OCI-LY7 (cell line): ENCODE measurements at regions not wholly inside any gene's neighbourhood (a gene's known extent, or its start where the extent isn't known, plus 50 kb on each side); places are given as distances from the start of the nearest gene placed in this dataset.

Source experiments
- BruUV-seq: library from RNA; stranded (reverse); fragments of 400-500 nt; replicated peaks from 2 replicates; lab custom pipeline; 2021; lab: Mats Ljungman, UMichigan
- CTCF ChIA-PET: fragments of 300-600 bp; sonication (Branson Sonifier 250); formaldehyde crosslinking; loops from one replicate; lab custom pipeline; 2022; ENCODE audit warnings: antibody characterized with exemption; ENCODE audit not compliant: unreplicated experiment; lab: Charles Lee
- POLR2A ChIA-PET: fragments of 300-600 bp; sonication (Branson Sonifier 250); formaldehyde crosslinking; loops from one replicate; lab custom pipeline; 2022; ENCODE audit warnings: antibody characterized with exemption; lab: Charles Lee
- DNase-seq: peaks from one replicate; pipeline ENCODE4 v3.0.0-alpha.2; 2015; ENCODE audit warnings: low spot score
- H2AFZ ChIP-seq: fragments of 200-600 bp; sonication (generic), shearing (Covaris generic); 2 replicates; pipeline ENCODE4 v1.6.1; 2014; ENCODE audit warnings: mild to moderate bottlenecking, antibody characterized with exemption, low read length, moderate library complexity
- H3K27ac ChIP-seq: fragments of 200-600 bp; sonication (generic); 2 replicates; pipeline ENCODE4 v1.5.1; 2014; ENCODE audit warnings: mixed run types, low read depth, mild to moderate bottlenecking, moderate library complexity, low read length, inconsistent platforms; ENCODE audit not compliant: poor library complexity, severe bottlenecking
- H3K36me3 ChIP-seq: fragments of 200-600 bp; sonication (generic); 2 replicates; pipeline ENCODE4 v1.6.1; 2014; ENCODE audit warnings: mild to moderate bottlenecking, antibody characterized with exemption, low read length, moderate library complexity, mixed read lengths; ENCODE audit not compliant: insufficient read depth
- H3K4me1 ChIP-seq: fragments of 200-600 bp; sonication (generic); 2 replicates; pipeline ENCODE4 v1.5.1; 2014; ENCODE audit warnings: mild to moderate bottlenecking, low read length; ENCODE audit not compliant: insufficient read depth, poor library complexity, severe bottlenecking
- H3K4me2 ChIP-seq: fragments of 200-600 bp; sonication (generic); 2 replicates; pipeline ENCODE4 v1.6.1; 2014; ENCODE audit warnings: mild to moderate bottlenecking, low read length
- H3K4me3 ChIP-seq: fragments of 200-600 bp; sonication (generic); 2 replicates; pipeline ENCODE4 v1.5.1; 2014; ENCODE audit warnings: mild to moderate bottlenecking, low read depth, low read length; ENCODE audit not compliant: poor library complexity, severe bottlenecking
- H3K79me2 ChIP-seq: fragments of 200-600 bp; sonication (generic); 2 replicates; pipeline ENCODE4 v1.6.1; 2016; ENCODE audit warnings: low read depth, mild to moderate bottlenecking, low read length, moderate library complexity, mixed read lengths; ENCODE audit not compliant: insufficient read depth
- H3K9me2 ChIP-seq: fragments of 200-600 bp; sonication (generic); 2 replicates; pipeline ENCODE4 v1.6.1; 2016; ENCODE audit warnings: mild to moderate bottlenecking, low read length, mixed read lengths; ENCODE audit not compliant: insufficient read depth
- H3K9me3 ChIP-seq: fragments of 200-600 bp; sonication (generic); 2 replicates; pipeline ENCODE4 v1.6.1; 2014; ENCODE audit warnings: mild to moderate bottlenecking, mixed run types, low read length, mixed read lengths
- H4K20me1 ChIP-seq: fragments of 200-600 bp; sonication (generic); 2 replicates; pipeline ENCODE4 v1.6.1; 2014; ENCODE audit warnings: mild to moderate bottlenecking, antibody characterized with exemption, low read length, moderate library complexity, mixed read lengths; ENCODE audit not compliant: insufficient read depth
- CTCF ChIP-seq: fragments of 200-600 bp; sonication (generic); conservative IDR thresholded peaks from 2 replicates; pipeline ENCODE4 v1.5.1; 2014; ENCODE audit warnings: mild to moderate bottlenecking, antibody characterized with exemption, low read length, moderate library complexity, mixed read lengths
- EZH2phosphoT487 ChIP-seq: fragments of 200-600 bp; sonication (generic); IDR thresholded peaks from 2 replicates; pipeline ENCODE4 v1.6.1; 2018; ENCODE audit warnings: low read depth, borderline replicate concordance, mild to moderate bottlenecking, mixed run types, antibody characterized with exemption, low read length, moderate library complexity, mixed read lengths
- intact Hi-C: fragments of 100-400 bp; cut with micrococcal nuclease; formaldehyde crosslinking; loops from one replicate; pipeline ENCODE4 v1.10.0; 2022; ENCODE audit not compliant: unreplicated experiment

- Histone ChIP-seq H3K9me2 (no peaks in the 10 kb centered on the region), H3K4me2 (no peak overlapping the region), H3K4me3 (no peak overlapping the region), H3K27ac (no peak overlapping the region), H3K36me3 (no peaks in the 10 kb centered on the region), H4K20me1 (no peaks in the 10 kb centered on the region), H3K9me3 (no peaks in the 10 kb centered on the region), H3K79me2 (no peaks in the 10 kb centered on the region), H2AFZ (no peak overlapping the region), H3K4me1 (no peaks in the 10 kb centered on the region)
- intact Hi-C loops: no loop called here
- DNase-seq: no peak
- TF ChIP-seq CTCF (no peak), EZH2phosphoT487 (no peak)
- ChIA-PET POLR2A (no interaction called here), CTCF (no interaction called here)
- no TSS peak for BruUV-seq
Measured at GRCh38 chr11:91860661-91861060, 364.0 kb upstream of the FAT3 start.

DNA sequence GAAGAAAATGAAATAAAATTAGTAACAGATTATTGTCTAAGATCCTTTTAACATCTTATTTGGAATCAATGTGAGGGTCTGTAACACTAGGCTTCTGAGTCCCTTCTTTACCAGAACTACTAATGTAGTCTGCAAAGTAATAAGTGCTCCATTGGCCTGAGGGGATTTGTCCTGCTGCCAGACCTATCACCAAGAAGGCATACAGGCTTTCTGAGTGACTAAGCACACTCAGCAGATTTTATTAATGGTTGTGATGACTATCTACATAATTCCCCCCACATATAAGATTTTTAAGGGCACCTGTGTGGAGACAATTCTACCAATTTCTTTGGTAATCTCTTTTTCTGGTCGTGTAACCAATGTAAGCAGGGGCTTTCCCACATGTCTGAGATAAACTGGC, 365.0 kb upstream of the FAT3 start:
- intact Hi-C loops: no loop called here
- Histone ChIP-seq H3K79me2 (no peaks in the 10 kb centered on the region), H3K36me3 (no peaks in the 10 kb centered on the region), H3K4me2 (no peak overlapping the region), H3K9me3 (no peaks in the 10 kb centered on the region), H4K20me1 (no peaks in the 10 kb centered on the region), H3K4me1 (no peaks in the 10 kb centered on the region), H3K27ac (no peak overlapping the region), H2AFZ (no peak overlapping the region), H3K9me2 (no peaks in the 10 kb centered on the region), H3K4me3 (no peak overlapping the region)
- ChIA-PET POLR2A (no interaction called here), CTCF (no interaction called here)
- TF ChIP-seq EZH2phosphoT487: no peak
- TF ChIP-seq CTCF: no peak
- BruUV-seq: no TSS peak
- no peak for DNase-seq

GRCh38 chr11:91857179-91857578, 367.4 kb upstream of the FAT3 start:
- POLR2A ChIA-PET: interaction anchor here (0.6 to 0.8 kb wide), 2 partner anchors 11 to 33 kb away, joined by 4 to 5 read pairs; no protein-coding TSS in a partner anchor
- BruUV-seq: no TSS peak

More at GRCh38 chr11:91857179-91857578, 367.4 kb upstream of the FAT3 start:
- H2AFZ ChIP-seq: no peak overlapping the region
- H4K20me1 ChIP-seq: no peaks in the 10 kb centered on the region
- no peaks in the 10 kb centered on the region for H3K4me1 ChIP-seq
- no peak overlapping the region for H3K4me3 ChIP-seq
- H3K27ac ChIP-seq: no peak overlapping the region
- intact Hi-C loops: no loop called here
- CTCF ChIA-PET: no interaction called here
- DNase-seq: no peak
- no peak for TF ChIP-seq CTCF
- TF ChIP-seq EZH2phosphoT487: no peak
- no peak overlapping the region for H3K4me2 ChIP-seq
- no peaks in the 10 kb centered on the region for H3K9me3 ChIP-seq
- no peaks in the 10 kb centered on the region; the same call in 1 of the 2 replicates for H3K9me2 ChIP-seq
- no peaks in the 10 kb centered on the region for H3K36me3 ChIP-seq
- no peaks in the 10 kb centered on the region for H3K79me2 ChIP-seq
